ENCODE measurements at regions not wholly inside any gene's neighbourhood (a gene's known extent, or its start where the extent isn't known, plus 50 kb on each side); places are given as distances from the start of the nearest gene placed in this dataset.

DNA sequence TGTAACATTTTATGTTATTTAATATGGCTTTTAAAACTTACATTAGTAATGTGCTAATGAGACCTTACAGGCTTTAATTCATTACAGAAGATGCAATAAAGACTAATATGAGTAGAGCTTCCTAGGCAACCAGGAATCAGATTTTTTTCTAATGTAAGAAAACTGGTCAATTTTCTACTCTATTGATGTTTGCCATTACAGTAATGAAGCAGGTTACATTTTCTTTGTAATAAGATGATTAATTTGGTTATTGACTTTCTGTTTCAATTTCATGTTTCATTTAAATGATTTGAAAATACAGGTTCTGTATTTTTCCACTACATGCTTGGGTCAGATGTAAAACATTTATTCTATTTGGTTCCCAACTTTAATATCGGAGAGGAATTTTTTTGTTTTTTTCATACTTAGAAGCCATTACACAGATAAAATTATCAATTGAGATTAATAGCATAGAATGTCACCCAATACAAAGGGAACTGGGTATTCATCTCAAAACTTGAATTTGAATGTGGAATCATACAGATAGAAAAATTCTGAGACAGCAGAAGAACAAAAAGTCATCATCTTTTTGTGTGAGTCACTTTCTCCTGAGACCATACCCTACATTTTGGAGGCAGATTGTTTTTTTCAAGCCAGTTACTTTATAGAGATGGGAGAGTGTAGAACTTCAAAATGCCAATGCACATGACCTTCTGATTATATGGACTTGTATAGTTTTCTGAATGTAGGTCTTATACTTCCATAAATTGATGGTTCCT lies 133.6 kb upstream of the HMHB1 start:
- TF ChIP-seq, protein P1, sequence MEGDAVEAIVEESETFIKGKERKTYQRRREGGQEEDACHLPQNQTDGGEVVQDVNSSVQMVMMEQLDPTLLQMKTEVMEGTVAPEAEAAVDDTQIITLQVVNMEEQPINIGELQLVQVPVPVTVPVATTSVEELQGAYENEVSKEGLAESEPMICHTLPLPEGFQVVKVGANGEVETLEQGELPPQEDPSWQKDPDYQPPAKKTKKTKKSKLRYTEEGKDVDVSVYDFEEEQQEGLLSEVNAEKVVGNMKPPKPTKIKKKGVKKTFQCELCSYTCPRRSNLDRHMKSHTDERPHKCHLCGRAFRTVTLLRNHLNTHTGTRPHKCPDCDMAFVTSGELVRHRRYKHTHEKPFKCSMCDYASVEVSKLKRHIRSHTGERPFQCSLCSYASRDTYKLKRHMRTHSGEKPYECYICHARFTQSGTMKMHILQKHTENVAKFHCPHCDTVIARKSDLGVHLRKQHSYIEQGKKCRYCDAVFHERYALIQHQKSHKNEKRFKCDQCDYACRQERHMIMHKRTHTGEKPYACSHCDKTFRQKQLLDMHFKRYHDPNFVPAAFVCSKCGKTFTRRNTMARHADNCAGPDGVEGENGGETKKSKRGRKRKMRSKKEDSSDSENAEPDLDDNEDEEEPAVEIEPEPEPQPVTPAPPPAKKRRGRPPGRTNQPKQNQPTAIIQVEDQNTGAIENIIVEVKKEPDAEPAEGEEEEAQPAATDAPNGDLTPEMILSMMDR (IDR thresholded peaks at IDR 0.05; ENCODE audit: insufficient read depth, low read length) = no peak
- TF ChIP-seq POLR2AphosphoS5 (IDR thresholded peaks at IDR 0.05; ENCODE audit: low read depth) (no peak), GABPA (IDR thresholded peaks at IDR 0.05; ENCODE audit: low read depth) (no peak), SPI1 (IDR thresholded peaks at IDR 0.05; ENCODE audit: borderline replicate concordance, low read depth) (no peak)
- TF ChIP-seq, protein P2, sequence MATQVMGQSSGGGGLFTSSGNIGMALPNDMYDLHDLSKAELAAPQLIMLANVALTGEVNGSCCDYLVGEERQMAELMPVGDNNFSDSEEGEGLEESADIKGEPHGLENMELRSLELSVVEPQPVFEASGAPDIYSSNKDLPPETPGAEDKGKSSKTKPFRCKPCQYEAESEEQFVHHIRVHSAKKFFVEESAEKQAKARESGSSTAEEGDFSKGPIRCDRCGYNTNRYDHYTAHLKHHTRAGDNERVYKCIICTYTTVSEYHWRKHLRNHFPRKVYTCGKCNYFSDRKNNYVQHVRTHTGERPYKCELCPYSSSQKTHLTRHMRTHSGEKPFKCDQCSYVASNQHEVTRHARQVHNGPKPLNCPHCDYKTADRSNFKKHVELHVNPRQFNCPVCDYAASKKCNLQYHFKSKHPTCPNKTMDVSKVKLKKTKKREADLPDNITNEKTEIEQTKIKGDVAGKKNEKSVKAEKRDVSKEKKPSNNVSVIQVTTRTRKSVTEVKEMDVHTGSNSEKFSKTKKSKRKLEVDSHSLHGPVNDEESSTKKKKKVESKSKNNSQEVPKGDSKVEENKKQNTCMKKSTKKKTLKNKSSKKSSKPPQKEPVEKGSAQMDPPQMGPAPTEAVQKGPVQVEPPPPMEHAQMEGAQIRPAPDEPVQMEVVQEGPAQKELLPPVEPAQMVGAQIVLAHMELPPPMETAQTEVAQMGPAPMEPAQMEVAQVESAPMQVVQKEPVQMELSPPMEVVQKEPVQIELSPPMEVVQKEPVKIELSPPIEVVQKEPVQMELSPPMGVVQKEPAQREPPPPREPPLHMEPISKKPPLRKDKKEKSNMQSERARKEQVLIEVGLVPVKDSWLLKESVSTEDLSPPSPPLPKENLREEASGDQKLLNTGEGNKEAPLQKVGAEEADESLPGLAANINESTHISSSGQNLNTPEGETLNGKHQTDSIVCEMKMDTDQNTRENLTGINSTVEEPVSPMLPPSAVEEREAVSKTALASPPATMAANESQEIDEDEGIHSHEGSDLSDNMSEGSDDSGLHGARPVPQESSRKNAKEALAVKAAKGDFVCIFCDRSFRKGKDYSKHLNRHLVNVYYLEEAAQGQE (IDR thresholded peaks at IDR 0.05; ENCODE audit: insufficient replicate concordance, low read depth) = no peak

Measured in HL-60 (cell line).